GM23248 (cell line): ENCODE measurements at regions not wholly inside any gene's neighbourhood (a gene's known extent, or its start where the extent isn't known, plus 50 kb on each side); places are given as distances from the start of the nearest gene placed in this dataset.

Source experiments
- DNase-seq: peaks from one replicate; pipeline ENCODE4 v3.0.0-alpha.2; 2015
- H2AFZ ChIP-seq: fragments of 200-600 bp; sonication (generic); 2 replicates; pipeline ENCODE4 v1.6.1; 2016; ENCODE audit warnings: antibody characterized with exemption
- H3F3A ChIP-seq: fragments of 200-600 bp; sonication (generic); 2 replicates; pipeline ENCODE4 v1.6.1; 2016; ENCODE audit warnings: mild to moderate bottlenecking, antibody characterized with exemption, mixed run types; ENCODE audit not compliant: insufficient read depth
- H3K27ac ChIP-seq: fragments of 200-600 bp; sonication (generic); 2 replicates; pipeline ENCODE4 v1.5.1; 2016; ENCODE audit warnings: mild to moderate bottlenecking
- H3K27me3 ChIP-seq: fragments of 200-600 bp; sonication (generic); replicated peaks from 2 replicates; pipeline ENCODE4 v1.6.1; 2016; ENCODE audit warnings: mild to moderate bottlenecking; ENCODE audit not compliant: insufficient read depth
- H3K36me3 ChIP-seq: fragments of 200-600 bp; sonication (generic); 2 replicates; pipeline ENCODE4 v1.6.1; 2016; ENCODE audit warnings: low read depth, mild to moderate bottlenecking
- H3K4me1 ChIP-seq: fragments of 200-600 bp; sonication (generic); 2 replicates; pipeline ENCODE4 v1.6.1; 2016; ENCODE audit warnings: mild to moderate bottlenecking; ENCODE audit not compliant: insufficient read depth
- H3K4me2 ChIP-seq: fragments of 200-600 bp; sonication (generic); one replicate; pipeline ENCODE4 v1.6.1; 2016; ENCODE audit warnings: mild to moderate bottlenecking; ENCODE audit not compliant: unreplicated experiment
- H3K4me3 ChIP-seq: fragments of 200-600 bp; sonication (generic); 2 replicates; pipeline ENCODE4 v1.5.1; 2016; ENCODE audit warnings: mild to moderate bottlenecking
- H3K79me2 ChIP-seq: fragments of 200-600 bp; sonication (generic); 2 replicates; pipeline ENCODE4 v1.6.1; 2016; ENCODE audit warnings: mild to moderate bottlenecking; ENCODE audit not compliant: insufficient read depth
- H3K9ac ChIP-seq: fragments of 200-600 bp; sonication (generic); 2 replicates; pipeline ENCODE4 v1.6.1; 2016; ENCODE audit warnings: mild to moderate bottlenecking
- H3K9me2 ChIP-seq: fragments of 200-600 bp; sonication (generic); 2 replicates; pipeline ENCODE4 v1.6.1; 2016; ENCODE audit warnings: mixed run types, mild to moderate bottlenecking, moderate library complexity; ENCODE audit not compliant: insufficient read depth
- H3K9me3 ChIP-seq: fragments of 200-600 bp; sonication (generic); one replicate; pipeline ENCODE4 v1.6.1; 2017; ENCODE audit warnings: low read depth
- H4K20me1 ChIP-seq: fragments of 200-600 bp; sonication (generic); 2 replicates; pipeline ENCODE4 v1.6.0; 2016; ENCODE audit not compliant: insufficient read depth
- EZH2 ChIP-seq: fragments of 200-600 bp; sonication (generic); IDR thresholded peaks from 2 replicates; pipeline ENCODE4 v1.6.1; 2018; ENCODE audit warnings: antibody characterized with exemption, mild to moderate bottlenecking; ENCODE audit not compliant: insufficient read depth, poor library complexity, severe bottlenecking
- EZH2phosphoT487 ChIP-seq: fragments of 200-600 bp; sonication (generic); IDR thresholded peaks from 2 replicates; pipeline ENCODE4 v1.6.1; 2018; ENCODE audit warnings: antibody characterized with exemption, moderate library complexity, mild to moderate bottlenecking, low read depth; ENCODE audit not compliant: insufficient read depth
- WGBS, 2 experiments: methylation state at CpG; one replicate each; pipeline ENCODE4 v1.1.6; 2015 to 2017; ENCODE audit warnings: low lambda C conversion rate in 2 of 2, low coverage in 1 of 2; ENCODE audit errors: missing lambda C conversion rate in 2 of 2; 5-methylcytosine and 5-hydroxymethylcytosine counted together
- in situ Hi-C: fragments of 300-500 bp; cut with MboI; formaldehyde crosslinking; loops from 2 replicates; pipeline ENCODE4 v1.15.0; 2020

GRCh38 chr7:145082366-145083161, 246.7 kb upstream of the TPK1 start:
- Histone ChIP-seq H3K36me3 (no peaks in the 10 kb centered on the region), H3K79me2 (no peaks in the 10 kb centered on the region), H3F3A (no peaks in the 10 kb centered on the region), H3K4me1 (no peaks in the 10 kb centered on the region), H4K20me1 (no peaks in the 10 kb centered on the region), H3K27ac (no peak overlapping the region), H3K27me3 (no peaks in the 10 kb centered on the region), H3K4me2 (no peak overlapping the region), H3K9me2 (no peaks in the 10 kb centered on the region), H2AFZ (no peak overlapping the region), H3K9me3 (no peaks in the 10 kb centered on the region), H3K9ac (no peak overlapping the region), H3K4me3 (no peak overlapping the region)
- WGBS, 2 experiments = 25 to 30% methylated on average over 6 of the region's 6 CpGs
- TF ChIP-seq EZH2 = no peak
- TF ChIP-seq EZH2phosphoT487 = no peak
- in situ Hi-C loops = no loop called here
- DNase-seq = no peak

- WGBS, 2 experiments = 17% methylated on average over 2 of the region's 2 CpGs
- DNase-seq = no peak
- Histone ChIP-seq H3K4me1 (no peaks in the 10 kb centered on the region), H3K36me3 (no peaks in the 10 kb centered on the region), H3K4me3 (no peak overlapping the region), H2AFZ (no peak overlapping the region), H4K20me1 (no peaks in the 10 kb centered on the region), H3K79me2 (no peaks in the 10 kb centered on the region), H3K4me2 (no peak overlapping the region), H3K27ac (no peak overlapping the region), H3K9ac (no peak overlapping the region), H3K27me3 (no peaks in the 10 kb centered on the region), H3K9me2 (no peaks in the 10 kb centered on the region), H3F3A (no peaks in the 10 kb centered on the region), H3K9me3 (peaks cover 4% of the 10 kb centered on the region)
- no peak for TF ChIP-seq EZH2phosphoT487
- no peak for TF ChIP-seq EZH2
- in situ Hi-C loops = no loop called here
Observed at GRCh38 chr7:145065473-145065872, 229.6 kb upstream of the TPK1 start.

- Histone ChIP-seq H3K4me3 (no peak overlapping the region), H3K79me2 (no peaks in the 10 kb centered on the region), H3K9me3 (peaks cover 4% of the 10 kb centered on the region), H3K9me2 (no peaks in the 10 kb centered on the region), H4K20me1 (no peaks in the 10 kb centered on the region), H3K4me1 (no peaks in the 10 kb centered on the region), H3K27me3 (no peaks in the 10 kb centered on the region), H3F3A (no peaks in the 10 kb centered on the region), H3K27ac (no peak overlapping the region), H3K4me2 (no peak overlapping the region), H2AFZ (no peak overlapping the region), H3K9ac (no peak overlapping the region), H3K36me3 (no peaks in the 10 kb centered on the region)
- 9 to 10% methylated on average over 4 of the region's 4 CpGs for WGBS, 2 experiments
- TF ChIP-seq EZH2 (no peak), EZH2phosphoT487 (no peak)
- in situ Hi-C loops = no loop called here
- DNase-seq = no peak
Observed at GRCh38 chr7:145064114-145064513, 228.3 kb upstream of the TPK1 start.

- Histone ChIP-seq H4K20me1 (no peaks in the 10 kb centered on the region), H3K9me3 (no peaks in the 10 kb centered on the region), H3K27me3 (no peaks in the 10 kb centered on the region), H2AFZ (no peak overlapping the region), H3K9ac (no peak overlapping the region), H3K4me1 (no peaks in the 10 kb centered on the region), H3F3A (no peaks in the 10 kb centered on the region), H3K27ac (no peak overlapping the region), H3K36me3 (no peaks in the 10 kb centered on the region), H3K9me2 (no peaks in the 10 kb centered on the region), H3K79me2 (no peaks in the 10 kb centered on the region), H3K4me2 (no peak overlapping the region), H3K4me3 (no peak overlapping the region)
- no peak for DNase-seq
- 22 to 24% methylated on average over 5 of the region's 5 CpGs for WGBS, 2 experiments
- in situ Hi-C loops = no loop called here
- TF ChIP-seq EZH2phosphoT487 (no peak), EZH2 (no peak)
Observed at GRCh38 chr7:145053781-145054180, 217.9 kb upstream of the TPK1 start.

GRCh38 chr7:145050415-145050814, 214.6 kb upstream of the TPK1 start:
- TF ChIP-seq EZH2 (no peak), EZH2phosphoT487 (no peak)
- DNase-seq = no peak
- Histone ChIP-seq H3K9me3 (no peaks in the 10 kb centered on the region), H3K36me3 (no peaks in the 10 kb centered on the region), H3K27me3 (no peaks in the 10 kb centered on the region), H2AFZ (no peak overlapping the region), H3K4me3 (no peak overlapping the region), H3K27ac (no peak overlapping the region), H3K9ac (no peak overlapping the region), H3K4me1 (no peaks in the 10 kb centered on the region), H3F3A (no peaks in the 10 kb centered on the region), H3K9me2 (no peaks in the 10 kb centered on the region), H4K20me1 (no peaks in the 10 kb centered on the region), H3K4me2 (no peak overlapping the region), H3K79me2 (no peaks in the 10 kb centered on the region)
- 24 to 46% methylated on average over 1 of the region's 1 CpG for WGBS, 2 experiments
- in situ Hi-C loops = no loop called here
